GM21737 (cell line): ENCODE measurements at regions not wholly inside any gene's neighbourhood (a gene's known extent, or its start where the extent isn't known, plus 50 kb on each side); places are given as distances from the start of the nearest gene placed in this dataset.
"Not testable (repeated sequence)": the region's sequence is repeated elsewhere in the genome, so short reads cannot be mapped to it uniquely, and the experiment has no call there.

Source experiments
- ATAC-seq: cut with Tn5 transposase; IDR thresholded peaks from one replicate; pipeline ENCODE4 v1.9.1; 2021; ENCODE audit warnings: mild to moderate bottlenecking, moderate library complexity; ENCODE audit not compliant: unreplicated experiment

DNA sequence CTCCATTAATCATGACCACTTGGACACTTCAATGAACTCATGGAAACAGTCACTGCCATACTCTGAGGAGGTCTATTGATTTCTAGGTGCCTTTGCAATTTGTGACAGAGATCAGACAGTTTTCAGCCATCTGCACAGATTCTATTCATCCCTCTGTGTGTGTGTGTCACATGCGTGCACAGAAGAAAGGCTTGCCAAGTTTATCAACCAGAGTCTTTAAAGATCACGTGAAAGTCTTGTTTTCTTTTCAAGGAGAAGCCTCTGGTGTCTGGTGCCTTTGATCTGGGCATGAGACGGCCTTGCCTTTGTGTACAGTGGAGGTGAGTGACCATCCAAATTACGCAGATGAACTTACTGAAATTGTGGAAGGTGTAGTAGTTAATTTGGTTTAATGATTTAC is 164.2 kb downstream of the VAPA start:
- ATAC-seq = no peak

GRCh38 chr18:10080372-10080771 is 166.6 kb downstream of the VAPA start:
- ATAC-seq = no peak

- ATAC-seq = no peak
Observed at GRCh38 chr18:10081492-10081891, 167.7 kb downstream of the VAPA start.

DNA sequence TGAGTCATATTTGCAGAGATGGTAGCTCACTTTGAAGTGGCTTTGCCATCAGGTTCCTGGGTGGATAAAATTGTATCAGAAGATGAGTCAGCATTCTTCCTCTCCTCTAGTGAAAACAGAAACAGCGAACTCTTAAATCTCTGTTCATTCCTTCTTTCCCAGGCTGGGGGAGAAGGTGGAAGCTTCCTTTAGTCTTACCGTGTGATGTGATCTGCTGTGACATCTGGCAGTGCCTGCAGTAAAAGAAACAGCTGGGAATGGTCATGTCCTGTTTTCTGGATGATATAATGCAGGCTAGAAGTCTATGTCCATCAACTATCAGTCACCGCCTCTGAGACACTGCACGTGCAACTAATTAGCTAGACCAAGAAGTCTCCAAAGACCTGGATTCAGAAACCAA is 171.6 kb downstream of the VAPA start:
- ATAC-seq = no peak

- ATAC-seq = no peak
Observed at GRCh38 chr18:10085876-10086275, 172.1 kb downstream of the VAPA start.

- ATAC-seq = no peak
Observed at GRCh38 chr18:10086458-10087210, 172.8 kb downstream of the VAPA start.

GRCh38 chr18:10088734-10089133 is 174.9 kb downstream of the VAPA start:
- no peak for ATAC-seq

DNA sequence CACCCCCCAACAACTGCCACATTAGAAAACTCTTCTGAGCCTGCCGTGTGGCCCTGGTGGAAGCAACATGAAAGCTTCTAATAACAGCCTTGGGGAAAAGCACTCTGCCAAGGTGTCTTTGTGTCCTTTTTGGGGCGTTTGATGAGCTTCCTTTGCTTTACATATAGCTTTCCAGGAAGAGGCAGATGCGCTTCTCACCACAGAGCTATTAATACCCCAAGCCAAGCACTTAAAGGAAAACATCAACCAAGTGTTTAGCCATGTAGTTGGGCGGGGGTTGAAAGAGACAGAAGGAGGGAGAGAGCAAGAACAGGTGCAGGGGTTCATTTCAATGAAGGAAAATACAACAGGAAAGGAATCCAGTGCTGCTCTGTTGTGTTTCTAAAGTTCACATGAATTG is 176.1 kb downstream of the VAPA start:
- ATAC-seq = no peak

- ATAC-seq = no peak
Observed at GRCh38 chr18:10090668-10091067, 176.9 kb downstream of the VAPA start.

- ATAC-seq = no peak
Observed at GRCh38 chr18:10093445-10093844, 179.6 kb downstream of the VAPA start.

- ATAC-seq = no peak
Observed at GRCh38 chr18:10094154-10094553, 180.3 kb downstream of the VAPA start.

DNA sequence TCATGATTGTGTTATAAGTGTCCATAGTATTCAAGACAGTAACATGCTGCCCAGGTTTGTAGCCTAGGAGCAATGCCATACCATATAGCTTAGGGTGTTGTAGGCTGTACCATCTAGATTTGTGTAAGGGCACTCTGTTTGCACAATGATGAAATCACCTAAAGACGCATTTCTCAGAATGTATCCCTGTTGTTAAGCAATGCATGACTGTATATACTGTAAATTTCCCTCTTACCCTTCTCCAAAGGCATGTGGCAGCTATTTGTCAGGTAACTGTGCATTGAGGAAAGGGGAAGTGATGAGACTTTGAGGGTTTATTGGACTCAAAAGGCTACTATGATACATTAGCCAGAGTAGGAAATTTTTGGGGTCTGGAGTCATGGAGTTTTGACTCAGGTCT is 180.8 kb downstream of the VAPA start:
- no peak for ATAC-seq

GRCh38 chr18:10095356-10095755 is 181.5 kb downstream of the VAPA start:
- no peak for ATAC-seq

DNA sequence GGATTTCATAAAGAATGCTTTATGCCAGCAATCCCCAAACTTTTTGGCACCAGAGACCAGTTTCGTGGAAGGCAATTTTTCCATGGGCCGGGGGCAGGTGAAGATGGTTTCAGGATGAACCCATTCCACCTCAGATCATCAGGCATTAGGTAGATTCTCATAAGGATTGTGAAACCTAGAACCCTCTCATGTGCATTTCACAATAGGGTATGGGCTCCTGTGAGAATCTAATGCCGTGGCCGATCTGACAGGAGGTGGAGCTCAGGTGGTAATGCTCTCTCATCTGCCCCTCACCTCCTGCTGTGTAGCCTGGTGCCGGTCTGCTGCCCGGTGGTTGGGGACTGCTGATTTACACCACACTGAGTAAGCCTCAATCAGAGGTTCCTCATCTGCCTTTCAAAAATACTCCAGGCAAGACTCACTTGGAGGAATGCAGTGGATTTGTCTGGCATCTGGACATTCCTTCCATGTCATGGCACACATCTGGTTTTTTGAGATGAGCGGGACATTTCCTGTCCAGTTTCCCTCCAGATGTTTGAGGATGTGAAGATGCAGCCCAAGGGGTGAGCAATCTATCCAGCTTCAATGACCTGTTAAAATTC is 185.8 kb downstream of the VAPA start:
- ATAC-seq = no peak

DNA sequence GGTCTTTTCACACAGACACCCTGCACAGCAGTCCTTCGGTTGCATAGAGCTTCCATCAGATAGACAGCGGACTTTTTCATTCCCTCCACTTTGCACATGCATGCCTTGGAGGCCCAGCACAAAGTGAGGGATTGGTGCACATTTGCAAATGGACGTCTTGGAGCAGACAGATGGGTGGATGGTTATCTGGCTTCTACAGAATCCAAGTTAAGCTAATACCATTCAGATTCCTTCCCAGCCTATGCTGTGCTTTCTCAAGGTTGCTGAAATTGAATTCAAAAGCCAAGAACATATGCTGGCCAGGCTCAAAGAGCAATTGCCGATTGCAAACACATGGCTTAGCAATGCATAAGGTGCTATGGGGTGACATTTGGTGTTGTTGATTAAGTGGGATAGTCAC is 186.4 kb downstream of the VAPA start:
- no peak for ATAC-seq

GRCh38 chr18:10100941-10101701 is 187.3 kb downstream of the VAPA start:
- no peak for ATAC-seq

GRCh38 chr18:10101729-10102128 is 187.9 kb downstream of the VAPA start:
- no peak for ATAC-seq

- not testable (repeated sequence) for ATAC-seq
Observed at GRCh38 chr18:10105118-10105517, 191.3 kb downstream of the VAPA start.

DNA sequence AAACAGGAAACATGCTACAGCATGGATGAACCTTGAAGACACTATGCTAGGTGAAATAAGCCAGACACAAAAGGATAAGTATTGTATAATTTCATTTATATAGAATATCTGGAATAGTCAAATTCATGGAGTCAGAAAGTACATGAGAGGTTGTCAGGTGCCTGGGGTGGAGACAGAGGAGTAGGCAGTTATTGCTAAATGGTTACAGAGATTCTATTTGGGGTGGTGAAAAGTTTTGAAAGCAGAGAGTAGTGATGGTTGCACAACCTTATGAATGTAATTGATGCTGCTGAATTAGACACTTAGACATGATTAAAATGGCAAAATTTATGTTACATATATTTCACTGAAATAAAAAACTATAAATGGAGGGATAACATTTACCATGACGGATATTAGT is 197.4 kb downstream of the VAPA start:
- ATAC-seq = no peak

DNA sequence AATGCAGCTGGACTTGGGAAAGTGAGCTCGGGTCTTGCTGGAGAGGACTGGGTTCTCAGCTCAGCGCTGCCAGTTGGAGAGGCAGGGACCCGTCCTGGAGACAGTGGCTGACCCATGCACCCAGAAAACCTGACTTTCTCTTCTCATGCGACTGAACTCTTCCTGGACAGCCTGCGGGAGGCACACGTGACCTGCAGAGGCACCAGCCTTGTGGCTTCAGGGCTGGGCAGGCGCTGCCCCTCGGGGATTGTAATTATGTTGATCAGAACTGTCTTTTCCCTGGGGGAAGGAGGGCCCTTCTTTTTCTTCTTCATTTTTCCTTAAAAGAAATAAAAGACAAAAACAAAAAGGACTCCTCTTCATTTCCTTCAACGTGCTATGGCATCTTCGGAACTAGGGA is 198.1 kb downstream of the VAPA start:
- no peak for ATAC-seq

GRCh38 chr18:10113121-10114022 is 199.6 kb downstream of the VAPA start:
- ATAC-seq = no peak
